ENCODE measurements at regions not wholly inside any gene's neighbourhood (a gene's known extent, or its start where the extent isn't known, plus 50 kb on each side); places are given as distances from the start of the nearest gene placed in this dataset.

- TF ChIP-seq CTCF (IDR thresholded peaks at IDR 0.05), result no peak
- no peak for TF ChIP-seq POLR2A (IDR thresholded peaks at IDR 0.05)
Observed at GRCh38 chr6:145485288-145485687, 250.0 kb downstream of the EPM2A start.
